GM23338 (cell line): ENCODE measurements at regions not wholly inside any gene's neighbourhood (a gene's known extent, or its start where the extent isn't known, plus 50 kb on each side); places are given as distances from the start of the nearest gene placed in this dataset.

ENCODE experiments used
- CREB1 ChIP-seq: fragments of 250-450 bp; sonication (Bioruptor Pico); IDR thresholded peaks from 2 replicates; pipeline ENCODE4 v1.5.0; 2020; ENCODE audit warnings: low read depth, mild to moderate bottlenecking, moderate library complexity
- ETS1 ChIP-seq: IDR thresholded peaks from 2 replicates; pipeline ENCODE4 v1.6.1; 2016; ENCODE audit warnings: antibody characterized with exemption
- EZH2 ChIP-seq: fragments of 200-600 bp; sonication (generic); IDR thresholded peaks from one replicate; pipeline ENCODE4 v1.8.0; 2017; ENCODE audit warnings: antibody characterized with exemption, mild to moderate bottlenecking, low read depth; ENCODE audit not compliant: unreplicated experiment
- EZH2phosphoT487 ChIP-seq: fragments of 200-600 bp; sonication (generic); IDR thresholded peaks from one replicate; pipeline ENCODE4 v1.8.1; 2018; ENCODE audit warnings: antibody characterized with exemption; ENCODE audit not compliant: unreplicated experiment
- JUNB ChIP-seq: IDR thresholded peaks from one replicate; pipeline ENCODE4 v1.6.1; 2016; ENCODE audit warnings: antibody characterized with exemption; ENCODE audit not compliant: unreplicated experiment
- POLR2AphosphoS5 ChIP-seq: IDR thresholded peaks from 2 replicates; pipeline ENCODE4 v1.6.1; 2016; ENCODE audit warnings: antibody characterized with exemption, low read depth
- REST ChIP-seq: IDR thresholded peaks from one replicate; pipeline ENCODE4 v1.6.1; 2018; ENCODE audit warnings: antibody characterized with exemption; ENCODE audit not compliant: unreplicated experiment
- ZNF114 ChIP-seq: fragments of 250-450 bp; sonication (Bioruptor Pico); IDR thresholded peaks from 2 replicates; pipeline ENCODE4 v1.5.0; 2020; ENCODE audit warnings: mild to moderate bottlenecking, moderate library complexity
- TF ChIP-seq, protein P1 (sequence below), 2 experiments: fragments of 200-600 bp in 1 of 2; sonication (generic) in 1 of 2; conservative IDR thresholded peaks; 2 replicates each; pipeline versions ENCODE4 v1.5.1 to v1.6.1; 2016 to 2017; ENCODE audit warnings: antibody characterized with exemption in 2 of 2, low read depth in 2 of 2, mild to moderate bottlenecking in 2 of 2, moderate library complexity in 1 of 2
- TF ChIP-seq, protein P2 (sequence below): fragments of 250-450 bp; sonication (Bioruptor Pico); IDR thresholded peaks from 2 replicates; pipeline ENCODE4 v1.5.0; 2020; ENCODE audit warnings: mild to moderate bottlenecking, moderate library complexity

GRCh38 chr14:38704220-38704619 is 398.8 kb downstream of the SEC23A start:
- TF ChIP-seq, protein P1, sequence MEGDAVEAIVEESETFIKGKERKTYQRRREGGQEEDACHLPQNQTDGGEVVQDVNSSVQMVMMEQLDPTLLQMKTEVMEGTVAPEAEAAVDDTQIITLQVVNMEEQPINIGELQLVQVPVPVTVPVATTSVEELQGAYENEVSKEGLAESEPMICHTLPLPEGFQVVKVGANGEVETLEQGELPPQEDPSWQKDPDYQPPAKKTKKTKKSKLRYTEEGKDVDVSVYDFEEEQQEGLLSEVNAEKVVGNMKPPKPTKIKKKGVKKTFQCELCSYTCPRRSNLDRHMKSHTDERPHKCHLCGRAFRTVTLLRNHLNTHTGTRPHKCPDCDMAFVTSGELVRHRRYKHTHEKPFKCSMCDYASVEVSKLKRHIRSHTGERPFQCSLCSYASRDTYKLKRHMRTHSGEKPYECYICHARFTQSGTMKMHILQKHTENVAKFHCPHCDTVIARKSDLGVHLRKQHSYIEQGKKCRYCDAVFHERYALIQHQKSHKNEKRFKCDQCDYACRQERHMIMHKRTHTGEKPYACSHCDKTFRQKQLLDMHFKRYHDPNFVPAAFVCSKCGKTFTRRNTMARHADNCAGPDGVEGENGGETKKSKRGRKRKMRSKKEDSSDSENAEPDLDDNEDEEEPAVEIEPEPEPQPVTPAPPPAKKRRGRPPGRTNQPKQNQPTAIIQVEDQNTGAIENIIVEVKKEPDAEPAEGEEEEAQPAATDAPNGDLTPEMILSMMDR (conservative IDR thresholded peaks at IDR 0.05; ENCODE audit: low read depth in 2 of 2): no peak
- TF ChIP-seq EZH2: no peak
- no peak for TF ChIP-seq POLR2AphosphoS5
- no peak for TF ChIP-seq CREB1 (CRISPR knock-in tag)
- TF ChIP-seq REST: no peak
- no peak for TF ChIP-seq EZH2phosphoT487
- no peak for TF ChIP-seq ETS1
- TF ChIP-seq, protein P2, sequence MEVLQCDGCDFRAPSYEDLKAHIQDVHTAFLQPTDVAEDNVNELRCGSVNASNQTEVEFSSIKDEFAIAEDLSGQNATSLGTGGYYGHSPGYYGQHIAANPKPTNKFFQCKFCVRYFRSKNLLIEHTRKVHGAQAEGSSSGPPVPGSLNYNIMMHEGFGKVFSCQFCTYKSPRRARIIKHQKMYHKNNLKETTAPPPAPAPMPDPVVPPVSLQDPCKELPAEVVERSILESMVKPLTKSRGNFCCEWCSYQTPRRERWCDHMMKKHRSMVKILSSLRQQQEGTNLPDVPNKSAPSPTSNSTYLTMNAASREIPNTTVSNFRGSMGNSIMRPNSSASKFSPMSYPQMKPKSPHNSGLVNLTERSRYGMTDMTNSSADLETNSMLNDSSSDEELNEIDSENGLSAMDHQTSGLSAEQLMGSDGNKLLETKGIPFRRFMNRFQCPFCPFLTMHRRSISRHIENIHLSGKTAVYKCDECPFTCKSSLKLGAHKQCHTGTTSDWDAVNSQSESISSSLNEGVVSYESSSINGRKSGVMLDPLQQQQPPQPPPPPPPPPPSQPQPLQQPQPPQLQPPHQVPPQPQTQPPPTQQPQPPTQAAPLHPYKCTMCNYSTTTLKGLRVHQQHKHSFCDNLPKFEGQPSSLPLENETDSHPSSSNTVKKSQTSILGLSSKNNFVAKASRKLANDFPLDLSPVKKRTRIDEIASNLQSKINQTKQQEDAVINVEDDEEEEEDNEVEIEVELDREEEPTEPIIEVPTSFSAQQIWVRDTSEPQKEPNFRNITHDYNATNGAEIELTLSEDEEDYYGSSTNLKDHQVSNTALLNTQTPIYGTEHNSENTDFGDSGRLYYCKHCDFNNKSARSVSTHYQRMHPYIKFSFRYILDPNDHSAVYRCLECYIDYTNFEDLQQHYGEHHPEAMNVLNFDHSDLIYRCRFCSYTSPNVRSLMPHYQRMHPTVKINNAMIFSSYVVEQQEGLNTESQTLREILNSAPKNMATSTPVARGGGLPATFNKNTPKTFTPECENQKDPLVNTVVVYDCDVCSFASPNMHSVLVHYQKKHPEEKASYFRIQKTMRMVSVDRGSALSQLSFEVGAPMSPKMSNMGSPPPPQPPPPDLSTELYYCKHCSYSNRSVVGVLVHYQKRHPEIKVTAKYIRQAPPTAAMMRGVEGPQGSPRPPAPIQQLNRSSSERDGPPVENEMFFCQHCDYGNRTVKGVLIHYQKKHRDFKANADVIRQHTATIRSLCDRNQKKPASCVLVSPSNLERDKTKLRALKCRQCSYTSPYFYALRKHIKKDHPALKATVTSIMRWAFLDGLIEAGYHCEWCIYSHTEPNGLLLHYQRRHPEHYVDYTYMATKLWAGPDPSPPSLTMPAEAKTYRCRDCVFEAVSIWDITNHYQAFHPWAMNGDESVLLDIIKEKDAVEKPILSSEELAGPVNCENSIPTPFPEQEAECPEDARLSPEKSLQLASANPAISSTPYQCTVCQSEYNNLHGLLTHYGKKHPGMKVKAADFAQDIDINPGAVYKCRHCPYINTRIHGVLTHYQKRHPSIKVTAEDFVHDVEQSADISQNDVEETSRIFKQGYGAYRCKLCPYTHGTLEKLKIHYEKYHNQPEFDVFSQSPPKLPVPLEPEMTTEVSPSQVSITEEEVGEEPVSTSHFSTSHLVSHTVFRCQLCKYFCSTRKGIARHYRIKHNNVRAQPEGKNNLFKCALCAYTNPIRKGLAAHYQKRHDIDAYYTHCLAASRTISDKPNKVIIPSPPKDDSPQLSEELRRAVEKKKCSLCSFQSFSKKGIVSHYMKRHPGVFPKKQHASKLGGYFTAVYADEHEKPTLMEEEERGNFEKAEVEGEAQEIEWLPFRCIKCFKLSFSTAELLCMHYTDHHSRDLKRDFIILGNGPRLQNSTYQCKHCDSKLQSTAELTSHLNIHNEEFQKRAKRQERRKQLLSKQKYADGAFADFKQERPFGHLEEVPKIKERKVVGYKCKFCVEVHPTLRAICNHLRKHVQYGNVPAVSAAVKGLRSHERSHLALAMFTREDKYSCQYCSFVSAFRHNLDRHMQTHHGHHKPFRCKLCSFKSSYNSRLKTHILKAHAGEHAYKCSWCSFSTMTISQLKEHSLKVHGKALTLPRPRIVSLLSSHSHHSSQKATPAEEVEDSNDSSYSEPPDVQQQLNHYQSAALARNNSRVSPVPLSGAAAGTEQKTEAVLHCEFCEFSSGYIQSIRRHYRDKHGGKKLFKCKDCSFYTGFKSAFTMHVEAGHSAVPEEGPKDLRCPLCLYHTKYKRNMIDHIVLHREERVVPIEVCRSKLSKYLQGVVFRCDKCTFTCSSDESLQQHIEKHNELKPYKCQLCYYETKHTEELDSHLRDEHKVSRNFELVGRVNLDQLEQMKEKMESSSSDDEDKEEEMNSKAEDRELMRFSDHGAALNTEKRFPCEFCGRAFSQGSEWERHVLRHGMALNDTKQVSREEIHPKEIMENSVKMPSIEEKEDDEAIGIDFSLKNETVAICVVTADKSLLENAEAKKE (CRISPR knock-in tag): no peak
- no peak for TF ChIP-seq JUNB
- TF ChIP-seq ZNF114 (CRISPR knock-in tag): no peak
